ENCODE measurements at regions not wholly inside any gene's neighbourhood (a gene's known extent, or its start where the extent isn't known, plus 50 kb on each side); places are given as distances from the start of the nearest gene placed in this dataset.

- peaks cover 28% of the 10 kb centered on the region for H3K4me1 Mint-ChIP-seq (ENCODE audit: low read depth, unreplicated experiment)
- Histone ChIP-seq H3K4me2 (ENCODE audit: low read length) (no peak overlapping the region), H3K9me3 (ENCODE audit: insufficient read depth, low read depth, low read length) (no peaks in the 10 kb centered on the region), H3K27ac (ENCODE audit: low read depth, low read length) (no peak overlapping the region), H3K36me3 (ENCODE audit: insufficient read depth, low read length) (no peaks in the 10 kb centered on the region), H3K9ac (ENCODE audit: low read length) (no peak overlapping the region), H3K4me1 (ENCODE audit: insufficient read depth, low read length) (peaks cover 22% of the 10 kb centered on the region), H4K20me1 (ENCODE audit: insufficient read depth, low read length) (no peaks in the 10 kb centered on the region), H3K79me2 (ENCODE audit: insufficient read depth, low read length) (no peaks in the 10 kb centered on the region), H3K4me3 (ENCODE audit: insufficient read depth, low read depth, low read length) (no peak overlapping the region), H3K27me3 (ENCODE audit: insufficient read depth, low read length) (no peaks in the 10 kb centered on the region), H2AFZ (ENCODE audit: low read depth, low read length) (no peak overlapping the region)
- H3K27ac Mint-ChIP-seq (ENCODE audit: unreplicated experiment), result peak overlapping the region; percentile 34
- TF ChIP-seq CTCF (IDR thresholded peaks at IDR 0.05; ENCODE audit: insufficient read depth, low read depth, low read length) (no peak), EZH2 (IDR thresholded peaks at IDR 0.05; ENCODE audit: insufficient read depth, low read length) (no peak)
- no peak overlapping the region for H3K4me3 Mint-ChIP-seq (ENCODE audit: unreplicated experiment)
- no peaks in the 10 kb centered on the region for H3K27me3 Mint-ChIP-seq (ENCODE audit: low read depth, unreplicated experiment)
- H3K36me3 Mint-ChIP-seq (ENCODE audit: low read depth, unreplicated experiment), result no peaks in the 10 kb centered on the region
- no peaks in the 10 kb centered on the region for H3K9me3 Mint-ChIP-seq (ENCODE audit: unreplicated experiment)
- FAIRE-seq (no peak), DNase-seq (ENCODE audit: low read depth) (no peak)
These were observed 170.0 kb upstream of the NR5A2 start for GRCh38 chr1:199857516-199857915.

GRCh38 chr1:199858171-199858570 lies 169.3 kb upstream of the NR5A2 start:
- H3K27ac ChIP-seq (ENCODE audit: low read depth, low read length), result no peak overlapping the region
- H3K27ac Mint-ChIP-seq (ENCODE audit: unreplicated experiment), result no peak overlapping the region
- no peak for FAIRE-seq
- no peak overlapping the region for H3K9ac ChIP-seq (ENCODE audit: low read length)
- H3K9me3 Mint-ChIP-seq (ENCODE audit: unreplicated experiment), result no peaks in the 10 kb centered on the region
- no peak for DNase-seq (ENCODE audit: low read depth)
- TF ChIP-seq EZH2 (IDR thresholded peaks at IDR 0.05; ENCODE audit: insufficient read depth, low read length) (no peak), CTCF (IDR thresholded peaks at IDR 0.05; ENCODE audit: insufficient read depth, low read depth, low read length) (no peak)
- no peaks in the 10 kb centered on the region for H3K27me3 ChIP-seq (ENCODE audit: insufficient read depth, low read length)
- no peaks in the 10 kb centered on the region for H3K36me3 ChIP-seq (ENCODE audit: insufficient read depth, low read length)
- peaks cover 22% of the 10 kb centered on the region for H3K4me1 ChIP-seq (ENCODE audit: insufficient read depth, low read length)
- no peak overlapping the region for H2AFZ ChIP-seq (ENCODE audit: low read depth, low read length)
- H3K4me1 Mint-ChIP-seq (ENCODE audit: low read depth, unreplicated experiment), result peaks cover 28% of the 10 kb centered on the region
- H3K4me3 Mint-ChIP-seq (ENCODE audit: unreplicated experiment), result no peak overlapping the region
- no peaks in the 10 kb centered on the region for H3K9me3 ChIP-seq (ENCODE audit: insufficient read depth, low read depth, low read length)
- no peaks in the 10 kb centered on the region for H3K36me3 Mint-ChIP-seq (ENCODE audit: low read depth, unreplicated experiment)
- H3K4me2 ChIP-seq (ENCODE audit: low read length), result no peak overlapping the region
- H3K27me3 Mint-ChIP-seq (ENCODE audit: low read depth, unreplicated experiment), result no peaks in the 10 kb centered on the region
- no peaks in the 10 kb centered on the region for H4K20me1 ChIP-seq (ENCODE audit: insufficient read depth, low read length)
- no peak overlapping the region for H3K4me3 ChIP-seq (ENCODE audit: insufficient read depth, low read depth, low read length)
- H3K79me2 ChIP-seq (ENCODE audit: insufficient read depth, low read length), result no peaks in the 10 kb centered on the region

- Histone ChIP-seq H3K27me3 (ENCODE audit: insufficient read depth, low read length) (no peaks in the 10 kb centered on the region), H3K4me2 (ENCODE audit: low read length) (peak overlapping the region; percentile 43), H3K4me1 (ENCODE audit: insufficient read depth, low read length) (peaks cover 22% of the 10 kb centered on the region), H3K4me3 (ENCODE audit: insufficient read depth, low read depth, low read length) (no peak overlapping the region), H3K36me3 (ENCODE audit: insufficient read depth, low read length) (no peaks in the 10 kb centered on the region), H3K9ac (ENCODE audit: low read length) (no peak overlapping the region), H3K9me3 (ENCODE audit: insufficient read depth, low read depth, low read length) (no peaks in the 10 kb centered on the region), H2AFZ (ENCODE audit: low read depth, low read length) (no peak overlapping the region), H3K79me2 (ENCODE audit: insufficient read depth, low read length) (no peaks in the 10 kb centered on the region), H3K27ac (ENCODE audit: low read depth, low read length) (no peak overlapping the region), H4K20me1 (ENCODE audit: insufficient read depth, low read length) (no peaks in the 10 kb centered on the region)
- no peaks in the 10 kb centered on the region for H3K36me3 Mint-ChIP-seq (ENCODE audit: low read depth, unreplicated experiment)
- FAIRE-seq (no peak), DNase-seq (ENCODE audit: low read depth) (peak; percentile 7)
- no peaks in the 10 kb centered on the region for H3K27me3 Mint-ChIP-seq (ENCODE audit: low read depth, unreplicated experiment)
- no peaks in the 10 kb centered on the region for H3K9me3 Mint-ChIP-seq (ENCODE audit: unreplicated experiment)
- H3K27ac Mint-ChIP-seq (ENCODE audit: unreplicated experiment), result no peak overlapping the region
- H3K4me1 Mint-ChIP-seq (ENCODE audit: low read depth, unreplicated experiment), result peaks cover 28% of the 10 kb centered on the region
- TF ChIP-seq EZH2 (IDR thresholded peaks at IDR 0.05; ENCODE audit: insufficient read depth, low read length) (no peak), CTCF (IDR thresholded peaks at IDR 0.05; ENCODE audit: insufficient read depth, low read depth, low read length) (no peak)
- no peak overlapping the region for H3K4me3 Mint-ChIP-seq (ENCODE audit: unreplicated experiment)
These were observed 168.7 kb upstream of the NR5A2 start for GRCh38 chr1:199858856-199859255.

Measured in astrocyte (in vitro differentiated cells and primary cell).